DMS53 treated with DMSO at 0.1 percent for 48 hours (cell line): ENCODE measurements at regions not wholly inside any gene's neighbourhood (a gene's known extent, or its start where the extent isn't known, plus 50 kb on each side); places are given as distances from the start of the nearest gene placed in this dataset.

Source experiments
- DNase-seq: peaks from one replicate; lab custom pipeline; 2025; ENCODE audit not compliant: unreplicated experiment; lab: John Stamatoyannopoulos, UW

- no peak for DNase-seq
Observed at GRCh38 chr4:116449764-116450163, 635.6 kb downstream of the TRAM1L1 start.

- DNase-seq: no peak
Observed at GRCh38 chr4:116444117-116444516, 641.3 kb downstream of the TRAM1L1 start.

DNA sequence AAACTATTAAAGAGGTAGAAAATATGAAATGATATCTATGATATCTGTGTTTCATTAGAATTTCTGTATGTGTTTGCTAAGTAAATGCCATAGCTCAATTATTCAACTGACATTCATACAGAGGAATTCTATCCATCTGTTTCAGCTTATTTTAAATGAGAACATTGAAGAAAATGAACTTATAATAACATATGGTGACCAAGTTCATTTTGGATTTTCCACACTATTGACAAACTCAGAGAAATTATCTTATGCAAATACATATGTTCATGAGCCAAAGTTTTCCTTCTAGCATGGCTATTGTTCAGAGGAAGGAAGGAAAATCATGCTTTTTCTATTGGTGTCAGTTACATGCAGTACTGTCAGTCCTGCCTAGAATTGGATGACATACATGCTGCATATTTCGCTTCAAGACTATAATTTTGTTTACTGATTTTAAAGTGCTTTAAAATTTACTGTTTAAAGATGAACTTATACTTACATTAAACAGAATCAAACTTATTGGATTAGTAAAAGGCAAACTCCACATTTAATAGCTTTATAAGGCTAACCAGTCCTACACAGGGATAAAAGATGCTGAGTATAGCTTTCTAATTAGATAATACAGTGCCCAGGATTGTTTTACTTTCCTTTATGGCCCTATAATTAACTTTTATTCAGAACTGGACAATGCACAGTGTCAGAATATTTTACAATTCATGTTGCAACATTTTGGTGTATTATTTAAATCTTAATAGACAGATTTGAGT lies 646.2 kb downstream of the TRAM1L1 start:
- no peak for DNase-seq

- no peak for DNase-seq
Observed at GRCh38 chr4:116438417-116438816, 647.0 kb downstream of the TRAM1L1 start.

- no peak for DNase-seq
Observed at GRCh38 chr4:116427666-116428065, 657.7 kb downstream of the TRAM1L1 start.

DNA sequence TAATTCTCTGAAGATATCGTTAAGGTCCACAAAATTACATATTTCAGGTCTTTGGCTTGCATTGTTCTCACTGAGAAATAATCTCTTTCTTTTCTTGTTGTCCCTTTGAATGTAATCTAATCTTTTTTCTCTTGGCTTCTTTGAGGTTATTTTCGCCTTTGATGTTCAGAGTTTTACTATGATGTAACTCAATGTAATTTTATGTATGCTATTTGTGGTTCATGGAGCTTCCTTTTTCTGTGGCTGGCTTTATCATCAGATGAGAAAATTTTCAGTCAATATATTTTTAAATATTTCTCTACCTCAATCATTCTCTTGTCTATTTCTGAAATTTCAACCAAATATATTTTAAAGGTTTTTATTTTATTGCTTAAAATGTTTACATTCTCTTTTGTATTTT lies 672.2 kb downstream of the TRAM1L1 start:
- DNase-seq: no peak

- no peak for DNase-seq
Observed at GRCh38 chr4:116401293-116401692, 684.1 kb downstream of the TRAM1L1 start.

- no peak for DNase-seq
Observed at GRCh38 chr4:116400480-116400879, 684.9 kb downstream of the TRAM1L1 start.

- no peak for DNase-seq
Observed at GRCh38 chr4:116397714-116398113, 687.7 kb downstream of the TRAM1L1 start.

- DNase-seq: no peak
Observed at GRCh38 chr4:116397291-116397690, 688.1 kb downstream of the TRAM1L1 start.

GRCh38 chr4:116395408-116395807 lies 690.0 kb downstream of the TRAM1L1 start:
- no peak for DNase-seq

DNA sequence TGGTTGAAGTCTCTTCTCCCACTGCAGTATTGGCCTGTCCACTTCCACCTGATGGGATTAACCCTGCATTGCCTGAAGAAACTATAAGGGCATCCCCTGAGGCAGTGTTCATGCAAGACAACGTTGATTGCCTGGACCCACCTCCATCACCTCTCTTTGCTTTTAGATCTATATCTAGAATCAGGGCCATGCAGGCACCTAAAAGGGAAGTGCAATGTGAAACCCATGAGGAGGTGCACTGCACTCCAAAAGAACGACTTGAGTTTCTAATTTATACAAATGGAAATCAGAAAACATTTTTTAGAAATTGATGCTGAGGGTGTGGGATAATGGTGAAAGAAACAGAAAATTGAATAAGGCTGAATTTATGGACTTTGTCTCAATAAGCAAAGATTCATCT lies 694.4 kb downstream of the TRAM1L1 start:
- DNase-seq: no peak

GRCh38 chr4:116389139-116389538 lies 696.2 kb downstream of the TRAM1L1 start:
- no peak for DNase-seq

DNA sequence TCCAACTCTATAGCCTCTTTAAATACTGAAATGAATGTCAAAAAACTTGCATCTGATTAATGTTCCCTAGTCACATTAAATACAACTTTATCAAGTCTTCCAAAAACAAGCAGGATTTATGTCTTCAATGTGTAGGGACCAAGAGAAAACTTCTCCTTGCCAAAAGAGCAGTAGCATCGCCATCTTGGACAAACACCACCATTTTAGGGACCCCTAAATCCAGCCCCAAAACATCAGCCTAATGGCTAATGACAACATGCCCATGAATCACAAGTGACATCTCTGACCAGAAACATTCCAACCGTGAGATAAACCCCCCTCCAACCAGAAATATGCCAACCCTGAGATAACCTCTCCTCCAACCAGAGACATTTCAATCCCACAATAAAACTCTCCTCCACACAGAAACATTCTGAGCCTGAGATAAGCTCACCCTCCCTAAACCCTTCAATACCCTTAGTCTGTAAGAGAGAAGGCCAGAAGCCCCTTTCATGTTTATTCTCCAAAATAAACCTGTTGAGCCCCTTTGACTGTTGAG lies 697.4 kb downstream of the TRAM1L1 start:
- DNase-seq: no peak

DNA sequence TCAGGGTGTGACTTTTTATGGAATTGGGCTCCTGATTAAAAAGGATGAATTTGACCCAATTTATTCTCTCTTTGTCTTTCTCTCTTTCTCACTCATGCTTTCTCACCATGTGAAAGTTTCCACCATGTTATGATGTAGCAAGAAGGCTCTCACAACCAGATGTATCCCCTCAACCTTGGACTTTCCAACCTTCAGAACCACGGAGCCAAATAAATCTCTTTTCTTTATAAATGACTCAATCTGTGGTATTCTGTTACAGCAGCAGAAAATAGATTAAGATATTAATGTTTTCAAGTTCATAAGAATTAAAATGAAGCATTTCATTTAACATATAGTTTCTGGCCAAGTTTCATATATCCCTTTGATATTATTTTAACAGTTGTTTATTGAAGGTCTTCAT lies 698.5 kb downstream of the TRAM1L1 start:
- DNase-seq: no peak

GRCh38 chr4:116385583-116385982 lies 699.8 kb downstream of the TRAM1L1 start:
- no peak for DNase-seq

GRCh38 chr4:116374815-116375214 lies 710.6 kb downstream of the TRAM1L1 start:
- DNase-seq: no peak

- no peak for DNase-seq
Observed at GRCh38 chr4:116362583-116362982, 722.8 kb downstream of the TRAM1L1 start.

GRCh38 chr4:116361790-116362189 lies 723.6 kb downstream of the TRAM1L1 start:
- DNase-seq: no peak

DNA sequence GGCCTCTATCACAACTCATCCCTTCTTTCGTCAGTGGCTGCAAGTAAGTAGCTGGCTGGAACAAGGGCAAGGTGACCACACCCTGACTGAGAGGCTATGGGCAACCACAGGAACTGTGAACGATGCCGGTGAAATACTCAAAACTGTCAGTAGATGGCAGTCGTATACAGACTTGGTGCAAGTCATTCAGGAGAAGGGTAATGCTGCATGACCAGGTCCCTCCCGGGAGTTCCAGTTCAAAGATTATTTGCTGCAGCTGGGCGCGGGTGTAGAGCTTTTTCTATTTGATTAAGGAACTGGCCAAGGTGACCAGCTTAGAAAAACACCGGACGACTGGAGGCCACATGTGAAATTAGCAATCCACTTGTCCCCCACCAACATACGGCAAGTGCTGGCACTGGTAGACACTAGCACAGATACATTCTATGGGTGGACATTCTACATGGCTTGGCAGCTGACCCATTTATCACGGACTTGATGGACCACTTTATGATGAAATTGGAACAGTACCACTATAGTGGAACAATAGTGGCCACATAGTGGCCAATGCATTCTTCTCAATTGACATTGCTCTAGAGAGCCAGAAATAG lies 726.6 kb downstream of the TRAM1L1 start:
- peak; percentile 69 for DNase-seq

GRCh38 chr4:116357758-116358157 lies 727.6 kb downstream of the TRAM1L1 start:
- DNase-seq: peak; percentile 26

- DNase-seq: no peak
Observed at GRCh38 chr4:116346750-116347149, 738.6 kb downstream of the TRAM1L1 start.

- DNase-seq: no peak
Observed at GRCh38 chr4:116343809-116344208, 741.6 kb downstream of the TRAM1L1 start.
